PC-3 (cell line): ENCODE measurements at regions not wholly inside any gene's neighbourhood (a gene's known extent, or its start where the extent isn't known, plus 50 kb on each side); places are given as distances from the start of the nearest gene placed in this dataset.

Experiments used
- EZH2 ChIP-seq: fragments of 300-600 bp; sonication (generic); IDR thresholded peaks from one replicate; pipeline ENCODE4 v1.6.1; 2017; ENCODE audit warnings: antibody characterized with exemption, mild to moderate bottlenecking, low read length; ENCODE audit not compliant: unreplicated experiment
- EZH2phosphoT487 ChIP-seq: fragments of 300-600 bp; sonication (generic); IDR thresholded peaks from 2 replicates; pipeline ENCODE4 v1.6.1; 2018; ENCODE audit warnings: mild to moderate bottlenecking, antibody characterized with exemption, low read length, borderline replicate concordance
- TF ChIP-seq, protein P1 (sequence below): fragments of 300-600 bp; sonication (generic); conservative IDR thresholded peaks from 2 replicates; pipeline ENCODE4 v1.5.1; 2017; ENCODE audit warnings: antibody characterized with exemption, low read depth, mild to moderate bottlenecking, low read length

DNA sequence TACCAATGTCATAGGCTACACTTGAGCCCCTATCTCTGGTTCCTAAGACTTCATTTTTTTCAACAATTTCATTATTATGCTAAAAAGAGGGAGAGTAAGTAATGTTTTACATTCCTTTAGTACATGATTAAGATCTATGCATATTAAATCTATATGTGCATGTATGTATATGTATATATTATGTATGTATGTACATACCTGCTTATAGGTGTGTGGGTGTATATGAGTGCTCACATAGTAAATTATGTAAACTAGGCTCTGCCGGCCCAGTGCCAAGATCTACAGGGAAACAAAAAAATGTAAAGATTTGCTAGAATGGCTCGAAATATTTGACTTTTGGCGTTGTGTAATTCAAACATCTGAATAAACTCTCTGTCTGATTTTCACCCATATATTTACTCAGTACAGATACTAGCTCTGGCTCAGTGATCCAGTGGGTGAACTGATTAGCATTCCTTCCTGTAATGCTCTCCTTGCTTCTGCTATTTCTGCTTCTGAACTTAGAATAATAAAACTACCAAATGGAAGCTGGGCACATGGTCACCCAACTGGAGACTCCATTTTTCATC, 113.1 kb upstream of the FGGY start:
- TF ChIP-seq EZH2 (no peak), EZH2phosphoT487 (no peak)
- TF ChIP-seq, protein P1, sequence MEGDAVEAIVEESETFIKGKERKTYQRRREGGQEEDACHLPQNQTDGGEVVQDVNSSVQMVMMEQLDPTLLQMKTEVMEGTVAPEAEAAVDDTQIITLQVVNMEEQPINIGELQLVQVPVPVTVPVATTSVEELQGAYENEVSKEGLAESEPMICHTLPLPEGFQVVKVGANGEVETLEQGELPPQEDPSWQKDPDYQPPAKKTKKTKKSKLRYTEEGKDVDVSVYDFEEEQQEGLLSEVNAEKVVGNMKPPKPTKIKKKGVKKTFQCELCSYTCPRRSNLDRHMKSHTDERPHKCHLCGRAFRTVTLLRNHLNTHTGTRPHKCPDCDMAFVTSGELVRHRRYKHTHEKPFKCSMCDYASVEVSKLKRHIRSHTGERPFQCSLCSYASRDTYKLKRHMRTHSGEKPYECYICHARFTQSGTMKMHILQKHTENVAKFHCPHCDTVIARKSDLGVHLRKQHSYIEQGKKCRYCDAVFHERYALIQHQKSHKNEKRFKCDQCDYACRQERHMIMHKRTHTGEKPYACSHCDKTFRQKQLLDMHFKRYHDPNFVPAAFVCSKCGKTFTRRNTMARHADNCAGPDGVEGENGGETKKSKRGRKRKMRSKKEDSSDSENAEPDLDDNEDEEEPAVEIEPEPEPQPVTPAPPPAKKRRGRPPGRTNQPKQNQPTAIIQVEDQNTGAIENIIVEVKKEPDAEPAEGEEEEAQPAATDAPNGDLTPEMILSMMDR, result no peak
